GM19328 (cell line): ENCODE measurements at regions not wholly inside any gene's neighbourhood (a gene's known extent, or its start where the extent isn't known, plus 50 kb on each side); places are given as distances from the start of the nearest gene placed in this dataset.

ENCODE experiments used
- ATAC-seq: cut with Tn5 transposase; IDR thresholded peaks from one replicate; pipeline ENCODE4 v1.9.1; 2021; ENCODE audit warnings: mild to moderate bottlenecking, moderate library complexity; ENCODE audit not compliant: unreplicated experiment

- no peak for ATAC-seq
These were observed 1193.4 kb downstream of the SORCS3 start for GRCh38 chr10:105834261-105835059.

GRCh38 chr10:105827133-105827532 is 1186.0 kb downstream of the SORCS3 start:
- no peak for ATAC-seq

DNA sequence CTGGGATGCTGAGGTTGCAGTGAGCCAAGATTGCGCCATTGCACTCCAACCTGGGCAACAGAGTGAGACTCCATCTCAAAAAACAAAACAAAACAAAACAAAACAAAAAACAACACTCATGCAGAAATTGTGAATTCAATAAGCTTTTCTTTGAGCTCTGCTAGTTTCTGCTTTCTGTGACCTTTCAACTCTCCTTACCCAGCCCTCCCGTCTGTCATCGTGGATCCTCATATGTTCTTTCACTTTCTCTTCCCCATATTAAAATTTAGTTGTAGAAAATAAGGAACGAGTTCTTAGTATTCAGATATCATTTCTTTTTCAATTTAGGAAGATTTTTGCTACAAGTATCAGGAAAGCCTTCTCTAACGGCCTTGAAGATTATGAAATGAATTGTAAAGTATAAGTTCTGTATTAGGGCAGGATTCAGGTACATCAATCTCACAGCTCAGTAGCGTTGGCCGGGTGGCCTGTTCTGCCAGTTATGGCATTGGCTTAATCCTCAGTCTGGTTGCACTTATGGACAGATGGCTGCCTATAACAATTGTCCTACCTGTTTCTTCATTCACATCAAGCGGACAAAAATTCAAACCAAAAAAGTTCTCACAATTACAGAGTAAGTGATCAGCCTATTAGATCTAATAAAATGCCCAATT is 1167.0 kb downstream of the SORCS3 start:
- ATAC-seq = no peak

DNA sequence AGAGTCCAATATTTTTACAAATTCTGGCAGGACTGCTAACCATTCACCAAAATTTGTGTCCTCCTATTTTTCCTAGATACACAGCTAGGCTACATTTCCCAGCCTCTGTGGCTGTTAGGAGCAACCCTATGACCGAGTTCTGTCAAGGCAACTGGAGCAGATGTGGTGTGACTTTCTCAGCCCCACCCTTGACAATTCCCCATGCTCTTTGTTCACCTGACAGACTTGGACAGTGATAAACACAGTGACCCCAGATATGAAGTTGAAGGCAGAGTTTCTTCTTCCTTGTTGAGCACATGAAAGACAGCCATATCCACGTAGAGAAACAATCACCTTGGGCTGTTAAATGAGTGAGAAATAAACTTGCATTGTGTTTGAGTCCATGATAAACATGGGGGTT is 1162.1 kb downstream of the SORCS3 start:
- no peak for ATAC-seq

GRCh38 chr10:105800641-105801040 is 1159.6 kb downstream of the SORCS3 start:
- no peak for ATAC-seq

DNA sequence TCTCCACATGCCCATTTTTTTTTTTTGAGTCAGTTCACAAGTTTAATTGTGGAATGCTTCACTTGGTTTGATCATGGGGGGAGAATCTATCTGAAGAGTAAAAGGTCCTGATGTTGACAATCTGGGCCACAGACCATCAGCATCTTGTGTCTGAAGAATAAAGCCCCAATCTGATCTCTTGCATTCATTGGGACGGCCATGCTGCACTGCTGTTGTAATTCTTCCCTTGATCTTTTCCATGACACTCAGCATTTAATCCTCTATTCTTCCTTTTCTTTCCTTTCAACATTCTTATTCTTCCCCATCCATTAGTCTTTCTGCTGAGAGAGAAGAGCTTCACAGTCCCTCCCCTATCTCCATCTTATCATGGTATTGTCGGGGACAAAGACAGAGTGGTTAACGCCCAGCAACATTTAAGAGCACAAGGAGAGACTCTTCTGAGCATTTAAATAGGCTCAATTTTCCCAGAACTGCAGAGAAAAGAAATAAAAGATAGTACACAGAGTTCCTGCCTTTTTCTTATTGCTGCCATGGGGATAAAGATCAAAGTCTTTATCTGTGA is 1157.3 kb downstream of the SORCS3 start:
- ATAC-seq = no peak

GRCh38 chr10:105797234-105797890 is 1156.3 kb downstream of the SORCS3 start:
- ATAC-seq = peak; percentile 83

DNA sequence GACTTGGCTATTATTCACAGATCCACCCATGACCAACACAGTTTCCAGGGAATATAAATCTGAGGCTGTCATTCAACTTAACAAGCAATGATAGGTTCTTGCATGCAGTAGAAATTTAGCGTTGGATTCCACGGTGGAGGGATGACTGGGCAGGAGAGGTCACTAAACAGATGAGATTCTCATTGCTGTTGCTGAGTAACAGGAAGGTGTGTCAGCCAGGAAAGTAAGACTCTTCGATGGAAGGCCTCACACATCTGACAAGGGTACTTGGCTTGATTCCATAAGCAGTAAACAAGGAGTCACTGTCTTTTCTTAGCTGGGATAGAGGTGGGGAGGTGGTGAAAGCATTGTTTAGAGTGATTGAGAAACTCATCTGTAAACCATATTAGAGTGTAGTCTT is 1152.0 kb downstream of the SORCS3 start:
- ATAC-seq = no peak

DNA sequence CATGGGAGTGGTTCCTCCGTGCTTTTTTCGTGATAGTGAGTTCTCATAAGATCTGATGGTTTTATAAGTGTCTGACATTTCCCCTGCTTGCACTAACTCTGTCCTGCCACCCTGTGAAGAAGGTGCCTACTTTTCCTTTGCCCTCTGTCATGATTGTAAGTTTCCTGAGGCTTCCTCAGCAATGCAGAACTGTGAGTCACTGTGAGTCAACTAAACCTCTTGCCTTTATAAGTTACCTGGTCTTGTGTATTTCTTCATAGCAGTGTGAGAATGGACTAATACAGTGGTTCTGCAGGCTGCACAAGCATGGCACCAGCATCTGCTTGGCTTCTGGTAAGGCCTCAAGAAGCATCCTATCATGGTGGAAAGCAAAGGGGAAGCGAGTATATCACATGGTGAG is 1144.6 kb downstream of the SORCS3 start:
- ATAC-seq = no peak

DNA sequence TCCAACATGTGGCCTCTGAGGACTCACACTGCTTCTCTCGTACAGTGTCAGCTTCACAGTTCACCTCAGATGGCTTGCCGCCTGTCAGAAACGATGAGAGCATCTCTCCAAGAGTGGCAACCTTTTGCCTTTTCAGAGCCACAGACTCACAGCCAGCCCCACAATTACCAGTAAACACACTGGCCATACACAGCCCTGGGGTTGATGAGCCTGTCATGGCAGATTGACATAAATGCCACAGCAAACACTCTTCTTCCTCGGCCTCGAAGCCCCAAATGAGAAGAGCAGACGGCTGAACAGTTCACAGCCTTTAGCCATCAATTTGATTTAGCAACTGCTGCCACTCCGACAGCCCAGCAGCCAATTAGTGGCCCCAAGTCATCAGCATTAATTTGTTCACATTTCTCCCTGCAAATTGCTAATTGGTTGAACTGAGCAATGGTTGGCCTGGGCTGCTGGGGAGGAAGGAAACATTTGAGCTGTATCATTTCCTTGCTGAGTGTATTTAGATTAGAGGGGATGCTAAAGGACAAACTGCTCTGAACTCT is 1142.9 kb downstream of the SORCS3 start:
- no peak for ATAC-seq

- no peak for ATAC-seq
These were observed 1133.8 kb downstream of the SORCS3 start for GRCh38 chr10:105774881-105775280.

DNA sequence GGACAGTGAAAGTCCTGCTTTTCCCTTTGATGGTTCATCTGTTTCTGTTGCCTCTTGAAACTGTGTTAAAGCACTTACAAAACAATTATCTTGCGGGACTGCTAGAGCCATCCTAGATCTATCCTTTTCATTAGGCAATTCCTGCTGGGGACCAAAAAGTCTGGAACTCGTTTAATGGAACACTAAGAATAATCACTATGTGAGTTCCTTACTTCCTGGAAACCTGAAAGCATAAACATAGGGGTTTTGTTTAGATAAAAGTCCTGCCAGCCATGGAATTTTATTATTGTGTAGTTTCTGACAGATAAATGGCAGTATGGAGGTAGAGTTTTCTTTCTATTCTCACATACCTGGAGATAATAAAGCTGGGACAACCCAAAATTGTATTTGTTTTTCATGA is 1133.3 kb downstream of the SORCS3 start:
- no peak for ATAC-seq

GRCh38 chr10:105770524-105771212 is 1129.6 kb downstream of the SORCS3 start:
- ATAC-seq = no peak

DNA sequence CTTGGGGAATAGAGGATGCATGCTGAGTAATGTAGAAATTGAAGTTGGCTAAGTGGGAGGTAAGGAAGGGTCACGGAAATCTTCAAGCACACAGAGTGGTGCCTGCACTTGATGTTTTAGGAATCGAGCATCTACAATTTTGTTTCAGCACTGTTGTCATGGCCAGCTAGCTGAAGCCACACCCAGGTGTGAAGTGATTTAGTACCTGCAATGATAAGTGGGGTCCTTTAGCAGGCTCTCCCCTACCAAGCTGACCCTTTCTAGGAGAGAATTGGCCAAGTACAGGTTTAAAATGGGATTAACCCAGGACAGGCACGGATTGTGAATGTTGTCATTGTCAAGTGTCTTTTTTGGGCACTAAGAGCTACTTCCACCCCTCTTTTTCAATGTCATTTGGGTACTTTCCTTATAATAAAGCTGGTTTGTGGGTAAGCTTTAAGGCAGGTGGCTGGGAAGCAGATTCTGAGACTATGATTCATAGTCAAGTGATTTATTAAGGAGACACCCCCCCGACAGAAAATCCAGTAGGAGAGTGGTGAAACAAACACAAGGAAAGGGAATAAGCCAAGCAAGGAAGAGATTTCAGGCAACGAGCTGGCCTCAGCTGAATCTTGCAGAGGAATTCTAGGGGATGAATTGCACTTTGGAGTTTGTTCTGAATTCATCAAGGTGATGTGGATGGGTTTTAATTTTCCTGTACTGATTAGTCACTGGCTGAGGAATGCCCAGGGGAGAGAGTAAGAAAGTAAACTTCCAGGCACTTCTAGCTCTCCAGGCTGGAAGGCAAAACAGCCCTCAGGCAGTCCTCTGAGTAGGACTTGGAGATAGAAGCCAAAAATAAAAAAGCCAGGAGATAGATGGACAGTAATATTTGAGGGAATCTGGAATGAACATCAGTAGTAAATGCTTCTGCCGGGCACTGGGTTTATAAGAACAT is 1128.4 kb downstream of the SORCS3 start:
- ATAC-seq = no peak

- no peak for ATAC-seq
These were observed 1122.5 kb downstream of the SORCS3 start for GRCh38 chr10:105763611-105764010.

DNA sequence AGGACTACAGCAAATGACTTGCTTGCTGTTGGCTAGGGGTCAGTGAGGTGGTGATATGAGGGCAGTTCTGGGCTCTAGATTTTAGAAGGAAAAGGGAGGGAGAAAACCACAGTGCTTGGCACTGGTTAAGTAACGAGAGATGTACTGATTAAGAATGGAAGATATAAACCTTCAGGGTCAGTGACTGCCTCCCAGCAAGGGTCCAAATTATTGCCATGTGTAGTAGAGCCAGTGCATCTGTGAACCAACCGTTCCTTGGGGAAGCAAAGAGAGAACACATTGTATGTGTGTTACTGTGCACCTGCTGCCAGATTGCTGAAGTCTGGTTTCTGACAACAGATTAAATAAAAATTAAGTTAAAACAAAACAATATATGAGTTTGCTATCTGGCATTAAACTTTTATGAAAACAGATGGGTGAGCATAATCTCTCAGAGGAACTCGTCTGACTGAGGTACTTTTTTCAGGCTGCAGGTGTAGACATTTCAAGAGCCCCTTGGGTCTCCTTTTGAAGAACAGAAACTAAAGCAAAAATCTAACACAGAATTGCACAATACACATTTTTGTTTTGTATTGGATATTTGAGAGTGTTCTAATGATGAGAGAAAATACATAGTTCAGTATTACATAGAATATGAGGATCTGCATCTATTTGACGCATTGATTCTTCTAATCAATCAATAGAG is 1120.6 kb downstream of the SORCS3 start:
- ATAC-seq = no peak

- no peak for ATAC-seq
These were observed 1118.6 kb downstream of the SORCS3 start for GRCh38 chr10:105759669-105760068.

GRCh38 chr10:105758209-105758998 is 1117.3 kb downstream of the SORCS3 start:
- ATAC-seq = no peak
